NCI-H2171 treated with DMSO at 0.1 percent for 48 hours (cell line): ENCODE measurements at regions not wholly inside any gene's neighbourhood (a gene's known extent, or its start where the extent isn't known, plus 50 kb on each side); places are given as distances from the start of the nearest gene placed in this dataset.
"Not testable (repeated sequence)": the region's sequence is repeated elsewhere in the genome, so short reads cannot be mapped to it uniquely, and the experiment has no call there.

ENCODE experiments used
- DNase-seq: peaks from one replicate; lab custom pipeline; 2025; lab: John Stamatoyannopoulos, UW

DNA sequence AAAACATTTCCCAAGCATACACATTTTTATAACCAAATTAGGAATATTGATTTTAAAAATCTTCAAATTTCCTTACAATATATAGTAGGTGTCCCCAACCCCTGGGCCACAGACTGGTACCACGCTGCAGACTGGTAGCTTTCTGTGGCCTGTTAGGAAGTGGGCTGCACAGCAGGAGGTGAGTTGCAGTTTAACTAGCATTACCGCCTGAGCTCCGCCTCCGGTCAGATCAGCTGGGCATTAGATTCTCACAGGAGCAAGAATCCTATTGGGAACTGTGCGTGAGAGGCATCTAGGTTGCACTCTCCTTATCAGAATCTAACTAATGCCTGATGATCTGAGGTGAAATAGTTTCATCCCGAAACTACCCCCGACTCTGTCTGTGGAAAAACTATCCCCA, 62.1 kb downstream of the ZWINT start:
- DNase-seq, result no peak

DNA sequence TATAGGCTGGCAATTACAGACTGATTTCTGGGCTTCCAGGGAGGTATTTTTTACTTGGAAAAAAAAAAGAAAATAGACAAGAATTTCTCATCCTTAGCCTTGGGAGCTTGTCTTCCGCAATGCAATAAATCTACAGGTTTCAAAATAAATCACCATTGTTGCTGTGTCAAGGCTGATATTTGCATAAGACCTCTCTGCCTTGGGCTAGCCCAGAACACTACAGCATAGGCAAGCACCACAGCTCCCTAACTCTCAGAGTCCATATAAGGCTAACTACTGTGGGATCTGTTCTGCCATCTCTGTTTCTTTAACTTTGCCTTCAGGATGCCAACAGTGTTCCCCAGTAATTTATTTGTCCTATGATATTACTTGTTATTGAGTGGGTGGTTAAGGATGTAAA, 64.4 kb downstream of the ZWINT start:
- no peak for DNase-seq

DNA sequence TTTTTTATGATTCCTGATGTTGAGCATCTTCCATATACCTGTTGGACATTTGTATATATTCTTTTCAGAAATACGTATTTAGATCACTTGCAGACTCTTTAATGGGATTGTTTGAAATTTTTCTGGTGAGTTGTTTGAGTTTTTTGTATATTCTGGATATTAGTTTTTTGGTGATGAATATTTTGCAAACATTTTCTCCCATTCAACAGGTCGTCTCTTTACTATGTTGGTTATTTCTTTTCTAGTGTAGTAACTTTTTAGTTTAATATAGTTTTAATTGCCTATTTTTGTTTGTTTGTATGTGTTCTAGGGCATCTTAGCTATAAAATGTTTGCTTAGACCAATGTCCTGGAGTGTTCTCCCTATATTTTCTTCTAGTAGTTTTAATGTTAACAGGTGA, 72.7 kb downstream of the ZWINT start:
- no peak for DNase-seq

DNA sequence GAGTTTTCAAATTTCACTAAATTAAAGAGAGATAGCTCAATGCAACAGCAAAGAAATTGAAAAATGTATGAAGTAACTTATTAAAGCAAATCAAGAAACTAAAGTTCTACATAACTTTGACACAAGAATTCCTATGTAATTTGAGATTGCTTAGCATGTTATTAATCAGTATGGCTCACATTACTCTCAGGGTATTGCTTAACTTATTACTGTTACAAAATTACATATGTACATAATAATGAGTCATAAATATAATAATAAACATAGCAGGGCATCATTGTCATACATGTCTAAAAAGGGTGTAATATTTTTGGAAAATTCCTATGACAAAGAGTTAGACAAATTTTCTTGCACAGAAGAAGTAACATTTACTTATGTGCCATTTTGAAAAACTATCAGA, 75.0 kb downstream of the ZWINT start:
- DNase-seq, result no peak

DNA sequence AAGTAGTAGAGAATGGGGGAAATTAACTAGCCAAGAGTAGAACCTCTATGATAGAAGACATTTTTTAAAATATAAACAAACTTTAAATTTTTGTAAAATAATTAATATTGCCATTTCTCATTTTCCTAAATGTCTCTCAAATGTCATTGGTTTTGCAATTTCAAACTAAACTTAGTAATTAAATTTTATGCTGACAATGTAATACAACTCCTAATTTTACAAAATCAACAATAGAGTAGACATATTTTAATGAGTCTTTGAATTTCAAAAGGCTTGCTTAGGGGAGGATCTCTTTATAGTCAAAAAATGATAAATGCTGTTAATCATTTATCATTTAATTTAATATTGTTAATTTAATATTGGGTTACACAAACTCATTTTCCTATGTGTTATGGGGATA, 81.8 kb downstream of the ZWINT start:
- no peak for DNase-seq

DNA sequence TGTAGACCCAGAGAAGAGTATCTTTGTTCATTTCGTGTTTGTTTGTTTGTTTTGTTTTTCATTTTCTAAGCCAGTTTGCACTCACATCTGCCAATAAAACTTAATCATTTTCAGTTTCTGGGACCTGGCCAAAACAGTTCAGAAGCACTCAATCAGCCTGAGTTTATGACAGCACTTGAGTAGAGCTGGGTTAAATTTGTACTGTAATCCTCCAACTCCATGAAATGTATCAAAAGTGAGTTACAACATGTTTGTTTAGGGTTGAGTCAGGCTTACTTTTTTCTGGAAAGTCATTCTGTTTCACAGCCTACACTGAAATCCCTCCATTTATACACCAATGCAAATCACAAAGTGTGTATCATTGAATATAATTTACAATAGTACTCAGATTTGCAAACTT, 91.9 kb downstream of the ZWINT start:
- DNase-seq, result no peak

DNA sequence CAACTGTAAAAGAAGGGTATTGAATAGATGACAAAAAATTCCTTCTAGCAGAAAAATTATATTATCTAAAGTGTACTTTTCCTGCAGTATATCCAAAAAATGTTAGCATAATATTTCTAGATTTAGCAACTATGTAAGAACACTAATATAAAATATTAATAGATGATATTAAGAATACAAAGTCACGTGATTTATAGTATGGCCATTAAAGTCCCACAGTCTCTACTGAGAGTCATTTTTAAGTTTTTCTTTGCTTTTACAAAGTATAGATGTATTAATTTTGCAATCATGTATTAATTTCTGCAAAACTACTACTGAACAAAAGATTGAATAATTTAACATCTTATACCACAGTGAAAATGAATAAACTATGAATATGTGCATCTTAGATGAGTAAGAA, 94.9 kb downstream of the ZWINT start:
- no peak for DNase-seq

DNA sequence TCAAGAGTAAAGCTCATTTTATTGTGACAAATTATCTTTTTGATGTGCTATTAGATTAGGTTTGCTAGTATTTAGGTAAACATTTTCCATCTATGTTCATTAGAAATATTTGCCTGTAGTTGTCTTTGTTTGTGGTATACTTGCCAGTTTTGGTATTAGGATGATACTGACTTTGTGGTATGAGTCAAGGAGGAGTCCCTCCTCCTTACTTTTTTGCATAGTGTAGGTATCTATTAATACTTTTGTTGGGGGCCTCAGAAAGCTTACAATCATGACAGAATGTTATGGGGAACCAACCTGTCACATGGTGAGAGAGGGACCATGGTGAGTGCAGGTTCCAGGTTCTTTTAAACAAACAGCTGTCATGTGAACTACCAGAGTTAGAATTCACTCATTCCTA, 102.1 kb downstream of the ZWINT start:
- DNase-seq, result no peak

DNA sequence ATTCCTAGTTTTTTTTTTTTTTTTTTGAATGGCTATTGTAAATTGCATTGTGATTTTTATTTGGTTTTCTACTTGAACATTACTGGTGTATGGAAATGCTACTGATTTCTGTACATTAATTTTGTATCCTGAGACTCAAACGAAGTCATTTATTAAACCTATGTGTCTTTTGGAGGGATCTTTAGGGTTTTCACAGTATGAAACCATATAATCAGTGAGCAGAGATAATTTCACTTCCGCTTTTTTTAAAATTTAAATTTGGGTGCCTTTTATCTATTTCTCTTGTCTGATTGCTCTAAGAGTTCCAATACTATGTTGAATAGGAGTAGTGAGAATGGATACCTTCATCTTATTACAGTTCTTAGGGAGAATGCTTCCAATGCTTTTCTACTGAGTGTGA, 102.7 kb downstream of the ZWINT start:
- DNase-seq, result no peak

DNA sequence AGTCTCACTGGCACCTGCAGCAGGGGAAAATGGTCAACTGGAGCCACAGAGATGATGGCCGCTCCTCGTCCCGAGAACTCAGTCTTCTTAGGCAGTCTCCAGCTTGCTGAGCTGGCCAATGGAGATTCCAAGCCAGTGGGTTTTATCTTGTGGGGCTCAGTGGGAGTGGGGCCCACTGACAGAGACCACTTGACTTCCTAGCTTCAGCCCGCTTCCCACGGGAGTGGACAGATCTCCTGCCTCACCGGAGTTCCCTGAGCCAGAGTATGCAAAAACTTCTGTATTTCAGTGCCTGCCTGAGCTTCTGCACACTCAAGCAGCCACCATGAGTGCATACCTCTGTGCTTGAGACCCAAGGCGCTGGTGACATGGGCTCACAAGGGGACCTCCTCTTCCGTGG, 105.8 kb downstream of the ZWINT start:
- no peak for DNase-seq

DNA sequence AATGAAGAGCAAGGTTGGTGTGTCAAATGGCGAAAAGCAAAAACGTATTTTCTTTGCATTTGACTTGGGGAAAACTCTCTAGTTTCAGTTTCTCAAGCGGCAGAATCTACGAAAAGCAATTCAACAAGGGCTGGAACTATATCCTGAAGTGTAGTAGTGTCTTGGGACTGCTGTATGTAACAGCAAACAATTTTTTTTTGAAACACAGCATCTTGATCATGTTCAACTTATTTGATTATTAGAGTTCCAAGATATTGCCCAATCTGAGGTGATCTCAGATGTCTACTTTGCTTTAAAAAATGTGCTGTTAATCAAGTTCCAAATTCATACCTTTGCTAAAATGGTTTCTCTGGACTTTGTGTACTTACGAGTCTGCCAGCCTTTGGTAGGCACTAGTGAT, 120.6 kb downstream of the ZWINT start:
- DNase-seq, result no peak

DNA sequence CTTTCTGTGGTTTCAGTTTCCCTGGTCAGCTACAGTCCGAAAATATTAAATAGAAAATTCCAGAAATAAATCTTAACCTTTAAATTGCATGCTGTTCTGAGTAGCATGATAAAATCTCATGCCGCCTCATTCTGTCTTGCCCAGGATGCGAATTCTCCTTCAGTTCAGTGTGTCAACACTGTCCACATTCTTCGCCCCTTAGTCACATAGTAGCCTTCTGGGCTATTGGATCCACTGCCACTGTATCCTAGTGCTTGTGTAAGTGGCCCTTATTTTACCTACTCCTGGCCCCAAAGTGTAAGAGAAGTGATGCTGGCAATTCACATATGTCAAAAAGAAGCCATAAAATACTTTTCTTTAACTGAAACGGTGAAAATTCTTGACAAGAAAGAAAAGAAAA, 129.6 kb downstream of the ZWINT start:
- no peak for DNase-seq

DNA sequence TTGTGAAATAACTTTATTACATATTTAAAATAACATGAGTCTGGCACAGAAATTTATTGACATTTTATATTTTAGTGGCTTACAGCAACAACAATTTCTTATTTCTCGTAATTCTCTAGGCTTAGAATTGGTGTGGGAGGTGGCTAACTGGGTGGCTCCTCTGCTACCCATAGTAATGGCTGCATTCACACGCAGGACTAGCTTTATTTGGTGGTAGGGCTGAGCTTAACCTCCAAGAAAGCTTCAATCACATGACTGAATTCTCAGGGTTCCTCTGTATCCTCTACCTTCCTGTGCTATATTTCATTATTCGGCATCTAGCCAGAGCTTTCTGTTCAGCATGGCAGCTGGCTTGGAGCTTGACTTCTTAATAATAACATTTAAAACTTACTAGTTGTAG, 138.8 kb downstream of the ZWINT start:
- DNase-seq, result no peak

DNA sequence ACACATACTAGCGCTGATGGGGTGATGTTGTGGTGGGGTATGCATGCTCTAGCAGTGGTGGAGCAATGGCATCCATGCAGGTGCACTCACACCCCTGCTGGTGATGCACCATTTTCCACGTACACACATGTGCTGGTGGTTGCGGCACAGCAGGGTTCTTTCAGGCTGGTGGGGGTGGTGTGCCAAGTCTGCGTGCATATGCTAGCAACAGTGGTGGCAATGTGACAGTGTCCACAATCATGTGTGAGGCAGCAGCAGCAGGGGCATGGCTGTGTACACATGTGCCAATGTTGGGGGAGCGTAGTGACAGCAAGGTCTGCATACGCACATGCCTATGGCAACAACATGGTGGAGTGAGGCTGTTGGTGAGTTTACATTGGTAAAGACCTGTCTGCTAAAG, 148.1 kb downstream of the ZWINT start:
- DNase-seq, result no peak

DNA sequence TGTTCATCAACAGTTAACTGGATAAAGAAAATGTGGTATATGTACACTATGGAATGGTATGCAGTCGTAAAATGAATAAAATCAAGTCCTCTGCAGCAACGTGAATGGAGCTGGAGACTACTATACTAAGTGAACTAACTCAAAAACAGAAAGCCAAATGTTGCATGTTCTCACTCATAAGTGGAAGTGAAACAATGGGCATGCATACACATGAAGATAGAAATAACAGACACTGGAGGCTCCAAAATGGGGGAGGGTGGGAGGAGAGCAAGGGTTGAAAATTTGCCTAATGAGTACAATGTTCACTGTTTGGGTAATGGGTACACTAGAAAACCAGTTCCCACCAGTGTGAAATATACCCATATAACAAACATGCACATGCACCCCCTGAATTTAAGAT, 179.5 kb downstream of the ZWINT start:
- no peak for DNase-seq

DNA sequence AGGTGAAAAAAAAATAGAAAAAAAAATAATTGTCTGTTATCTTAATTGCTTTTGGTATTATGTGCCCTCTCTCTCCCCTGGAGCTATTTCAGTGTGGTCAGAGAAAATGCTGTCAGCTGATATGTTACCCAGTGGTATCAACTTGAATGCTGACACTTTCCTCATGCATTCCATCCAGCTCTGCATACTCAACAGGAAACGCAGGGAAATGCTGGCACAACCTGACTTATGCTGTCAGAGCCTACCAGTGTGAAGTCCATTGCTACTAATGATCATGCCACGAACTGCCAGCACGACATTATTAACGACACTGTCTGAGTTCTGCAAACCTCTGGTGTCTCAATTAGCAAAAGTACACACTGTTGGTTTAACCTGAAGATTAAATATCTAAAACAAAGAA, 182.8 kb downstream of the ZWINT start:
- no peak for DNase-seq

DNA sequence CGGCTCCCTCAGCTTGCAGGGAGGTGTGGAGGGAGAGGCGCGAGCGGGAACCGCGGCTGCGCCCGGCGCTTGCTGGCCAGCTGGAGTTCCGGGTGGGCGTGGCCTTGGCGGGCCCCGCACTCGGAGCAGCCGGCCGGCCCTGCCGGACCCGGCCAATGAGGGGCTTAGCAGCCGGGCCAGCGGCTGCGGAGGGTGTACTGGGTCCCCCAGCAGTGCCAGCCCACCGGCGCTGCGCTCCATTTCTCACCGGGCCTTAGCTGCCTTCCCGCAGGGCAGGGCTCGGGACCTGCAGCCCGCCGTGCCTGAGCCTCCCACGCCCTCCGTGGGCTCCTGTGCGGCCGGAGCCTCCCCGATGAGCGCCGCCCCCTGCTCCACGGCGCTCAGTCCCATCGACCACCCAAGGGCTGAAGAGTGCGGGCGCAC, 206.0 kb downstream of the ZWINT start:
- DNase-seq, result not testable (repeated sequence)

DNA sequence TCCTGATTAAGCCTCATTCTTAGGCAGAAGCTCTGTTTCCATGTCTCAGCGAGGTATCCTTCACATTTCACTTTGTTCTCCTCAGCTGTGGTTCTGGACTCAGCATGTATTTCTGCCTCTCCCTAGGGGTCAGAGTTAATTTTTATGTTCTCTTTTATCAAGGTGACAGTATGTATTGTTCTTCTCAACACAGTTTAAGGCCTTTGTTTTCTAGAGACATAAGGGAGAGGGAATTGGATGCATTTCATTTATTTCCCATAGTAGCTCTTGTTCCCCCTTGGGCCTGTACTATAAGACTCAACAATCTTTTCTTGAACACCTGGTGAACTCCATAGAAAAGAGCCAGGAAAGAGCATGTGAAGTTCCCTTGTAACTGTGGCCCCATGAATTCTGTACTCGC, 214.3 kb downstream of the ZWINT start:
- no peak for DNase-seq

DNA sequence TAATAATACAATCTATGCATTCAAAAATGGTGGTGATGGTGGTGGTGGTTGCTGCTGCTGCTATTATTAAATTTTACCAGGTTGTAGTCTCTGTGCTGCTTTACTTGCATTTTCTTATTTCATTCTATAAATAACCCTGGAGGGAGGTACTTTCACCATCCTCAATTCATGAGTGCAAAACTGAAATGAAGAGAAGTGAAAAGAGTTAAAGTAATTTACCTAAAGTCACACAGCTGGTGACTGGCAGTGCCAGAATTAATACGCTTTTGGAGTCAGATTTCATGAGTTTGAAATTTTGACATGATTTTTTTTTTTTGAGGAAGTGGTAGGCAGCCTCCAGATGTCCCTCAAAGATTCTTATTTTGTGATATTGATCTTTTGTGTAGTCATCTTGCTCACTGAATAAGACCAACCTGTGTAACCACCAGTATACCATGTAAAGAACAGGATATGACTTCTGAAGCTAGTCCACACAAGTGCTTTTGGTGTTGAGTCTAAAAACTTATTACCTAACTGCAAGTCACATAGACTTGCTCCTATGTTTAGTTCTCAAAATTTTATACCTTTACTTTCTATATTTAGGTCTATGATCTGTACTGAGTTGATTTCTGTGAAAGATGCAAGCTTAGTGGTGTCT, 218.8 kb downstream of the ZWINT start:
- DNase-seq, result no peak

DNA sequence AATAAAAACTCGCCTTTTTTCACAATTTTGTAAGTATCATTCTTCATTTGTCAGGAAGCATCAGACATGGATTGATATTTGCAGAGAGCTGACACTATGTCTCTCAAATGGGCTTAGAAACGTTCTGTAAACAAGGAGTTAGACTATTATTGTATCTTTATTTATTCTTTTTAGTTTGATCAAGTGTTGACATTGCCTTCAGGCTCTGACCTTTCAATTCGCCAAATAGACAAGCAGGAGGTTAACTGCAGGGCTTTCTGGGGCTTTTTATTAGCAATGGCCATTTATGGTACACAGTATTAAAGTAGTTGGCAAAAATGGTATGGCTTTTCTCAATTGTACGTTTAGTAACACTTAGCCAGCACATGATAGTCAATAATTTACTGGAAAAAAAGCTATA, 221.7 kb downstream of the ZWINT start:
- no peak for DNase-seq

DNA sequence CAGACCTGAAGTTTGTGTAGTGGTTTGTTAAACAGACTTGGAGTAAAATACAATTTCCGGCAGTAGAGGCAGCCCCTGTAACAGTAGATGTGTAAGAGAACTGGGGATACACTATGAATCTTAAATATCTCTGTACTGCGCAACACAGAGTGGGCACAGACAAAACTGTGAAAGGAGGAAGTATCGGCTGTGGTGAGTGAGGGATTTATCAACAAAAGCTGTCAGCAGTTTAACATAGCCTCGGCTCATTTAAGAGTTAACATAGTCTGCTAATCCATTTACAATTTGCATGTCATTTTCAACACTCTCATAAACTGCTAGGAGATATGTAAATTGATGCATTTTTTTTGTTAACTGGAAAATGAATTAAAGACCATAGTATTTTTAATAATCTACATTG, 225.2 kb downstream of the ZWINT start:
- DNase-seq, result no peak

DNA sequence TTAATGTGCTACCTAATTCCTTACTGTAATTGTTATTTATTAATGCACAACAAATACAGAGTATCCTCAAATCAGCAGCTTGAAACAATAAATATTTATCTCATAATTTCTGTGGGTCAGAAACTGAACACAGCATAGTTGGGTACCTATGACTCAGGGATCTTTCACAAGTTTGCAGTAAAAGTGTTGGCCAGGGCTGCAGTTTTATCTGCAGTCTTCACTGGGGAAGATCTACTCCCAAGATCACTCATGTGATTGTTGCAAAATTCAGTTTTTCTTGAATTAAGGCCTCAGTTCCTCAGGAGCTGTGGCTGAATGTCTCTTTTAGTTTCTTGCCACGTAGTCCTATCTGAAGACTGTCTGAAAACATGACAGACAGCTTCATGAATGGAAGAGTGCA, 237.8 kb downstream of the ZWINT start:
- DNase-seq, result no peak

DNA sequence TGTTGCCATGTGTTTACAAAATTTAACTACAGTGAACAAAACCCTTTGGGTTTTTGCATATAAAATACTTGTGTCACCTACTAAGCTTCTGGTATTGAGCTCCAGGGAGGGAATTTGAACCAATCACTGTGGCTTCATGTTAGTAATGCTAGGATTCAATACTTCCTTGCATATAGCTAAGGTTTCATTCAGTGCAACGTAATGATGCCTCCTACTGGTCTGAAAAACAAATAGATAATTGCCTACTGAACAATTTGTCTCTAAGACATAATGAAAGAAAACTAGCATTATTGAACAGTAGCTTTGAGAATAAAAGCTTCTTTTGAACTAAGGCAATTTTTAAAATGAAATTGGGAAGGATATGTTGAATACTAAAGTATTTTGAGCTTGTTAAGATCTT, 244.4 kb downstream of the ZWINT start:
- no peak for DNase-seq

DNA sequence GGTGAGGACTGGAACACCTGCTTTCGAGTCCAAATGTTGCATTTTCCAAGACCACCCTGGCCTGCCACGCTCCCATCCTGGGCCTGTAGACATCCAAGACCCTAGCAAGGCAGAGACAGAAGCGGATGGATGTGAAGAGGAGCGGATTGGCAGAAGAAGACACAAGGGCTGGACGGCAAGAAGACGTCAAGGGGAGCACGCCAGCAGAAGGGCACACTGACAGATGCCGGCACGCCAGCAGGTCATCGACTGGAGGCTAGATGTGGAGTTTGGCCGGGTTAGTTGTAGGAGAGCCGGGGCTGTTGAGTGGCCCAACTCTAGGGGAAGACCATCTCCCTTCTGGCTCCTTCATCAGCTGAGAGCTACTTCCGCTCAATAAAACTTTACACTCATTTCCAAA, 251.6 kb downstream of the ZWINT start:
- DNase-seq, result no peak

DNA sequence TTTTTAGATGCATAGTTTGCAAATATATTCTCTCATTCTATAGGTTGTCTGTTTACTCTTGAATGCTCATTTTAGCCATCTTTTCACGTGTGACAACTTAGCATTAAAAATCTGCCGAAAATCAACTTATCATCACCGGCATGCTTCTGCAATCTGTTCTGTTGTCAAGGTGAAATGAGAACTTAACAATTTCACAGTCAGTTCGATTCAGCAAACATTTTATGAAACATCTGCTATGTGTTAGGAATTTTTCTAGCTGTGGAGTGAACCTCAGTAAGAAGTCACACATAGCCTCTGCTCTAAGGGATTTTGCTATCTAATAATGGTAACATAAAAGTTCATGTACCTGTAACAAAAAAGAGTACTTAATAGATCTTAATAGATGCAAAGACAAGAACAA, 256.1 kb downstream of the ZWINT start:
- DNase-seq, result no peak
